ENCODE measurements at regions not wholly inside any gene's neighbourhood (a gene's known extent, or its start where the extent isn't known, plus 50 kb on each side); places are given as distances from the start of the nearest gene placed in this dataset.

- H3K27ac ChIP-seq (ENCODE audit: low read depth, low read length, poor library complexity, severe bottlenecking) = no peak overlapping the region
- H3K79me2 ChIP-seq (ENCODE audit: insufficient read depth, low read depth, low read length) = no peaks in the 10 kb centered on the region
- H2AFZ ChIP-seq (ENCODE audit: low read length) = no peak overlapping the region
- no peaks in the 10 kb centered on the region for H4K20me1 ChIP-seq (ENCODE audit: insufficient read depth, low read length)
- no peak overlapping the region for H3K4me3 ChIP-seq (ENCODE audit: low read depth, low read length, poor library complexity, severe bottlenecking)
- intact Hi-C loops (cut with micrococcal nuclease; ENCODE audit: unreplicated experiment) = no loop called here
- BruUV-seq (replicated peaks) = no TSS peak
- ChIA-PET CTCF (ENCODE audit: unreplicated experiment) (no interaction called here), POLR2A (no interaction called here)
- no peaks in the 10 kb centered on the region for H3K9me2 ChIP-seq (ENCODE audit: insufficient read depth, low read length)
- peaks cover 20% of the 10 kb centered on the region; the same call in 1 of the 2 replicates for H3K9me3 ChIP-seq (ENCODE audit: low read length)
- no peak overlapping the region for H3K4me2 ChIP-seq (ENCODE audit: low read length)
- no peaks in the 10 kb centered on the region for H3K4me1 ChIP-seq (ENCODE audit: insufficient read depth, low read length, poor library complexity, severe bottlenecking)
- DNase-seq (ENCODE audit: low spot score) = no peak
- TF ChIP-seq, protein P1, sequence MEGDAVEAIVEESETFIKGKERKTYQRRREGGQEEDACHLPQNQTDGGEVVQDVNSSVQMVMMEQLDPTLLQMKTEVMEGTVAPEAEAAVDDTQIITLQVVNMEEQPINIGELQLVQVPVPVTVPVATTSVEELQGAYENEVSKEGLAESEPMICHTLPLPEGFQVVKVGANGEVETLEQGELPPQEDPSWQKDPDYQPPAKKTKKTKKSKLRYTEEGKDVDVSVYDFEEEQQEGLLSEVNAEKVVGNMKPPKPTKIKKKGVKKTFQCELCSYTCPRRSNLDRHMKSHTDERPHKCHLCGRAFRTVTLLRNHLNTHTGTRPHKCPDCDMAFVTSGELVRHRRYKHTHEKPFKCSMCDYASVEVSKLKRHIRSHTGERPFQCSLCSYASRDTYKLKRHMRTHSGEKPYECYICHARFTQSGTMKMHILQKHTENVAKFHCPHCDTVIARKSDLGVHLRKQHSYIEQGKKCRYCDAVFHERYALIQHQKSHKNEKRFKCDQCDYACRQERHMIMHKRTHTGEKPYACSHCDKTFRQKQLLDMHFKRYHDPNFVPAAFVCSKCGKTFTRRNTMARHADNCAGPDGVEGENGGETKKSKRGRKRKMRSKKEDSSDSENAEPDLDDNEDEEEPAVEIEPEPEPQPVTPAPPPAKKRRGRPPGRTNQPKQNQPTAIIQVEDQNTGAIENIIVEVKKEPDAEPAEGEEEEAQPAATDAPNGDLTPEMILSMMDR (conservative IDR thresholded peaks at IDR 0.05; ENCODE audit: low read length) = no peak
- TF ChIP-seq EZH2phosphoT487 (IDR thresholded peaks at IDR 0.05; ENCODE audit: borderline replicate concordance, low read depth, low read length) = no peak
- no peaks in the 10 kb centered on the region for H3K36me3 ChIP-seq (ENCODE audit: insufficient read depth, low read length)
Measured at GRCh38 chr7:57274535-57275283, 142.5 kb upstream of the ZNF479 start.

DNA sequence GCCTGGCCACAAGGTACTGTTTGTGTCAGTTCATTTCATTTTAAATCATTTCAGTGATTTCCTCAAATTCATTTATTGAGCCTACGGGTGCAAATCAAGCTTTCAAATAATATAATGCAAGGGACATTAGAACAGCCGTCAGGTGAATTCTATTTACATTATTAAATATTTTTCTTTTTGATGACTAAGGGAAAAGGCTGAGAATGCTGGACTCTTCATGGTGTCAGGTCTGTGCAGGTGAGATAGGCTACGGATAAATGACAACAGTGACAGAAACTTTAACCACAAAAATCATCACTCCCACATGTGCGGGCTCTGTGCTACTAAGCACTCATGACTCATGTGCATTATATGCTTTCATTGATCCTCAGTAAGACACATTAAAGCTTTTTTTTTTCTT, 149.2 kb upstream of the ZNF716 start:
- Histone ChIP-seq H3K9me3 (ENCODE audit: low read length) (0 out of 2 replicates have a peak, but pooled peaks cover 3% of the 10 kb centered on the region), H3K4me3 (ENCODE audit: low read depth, low read length, poor library complexity, severe bottlenecking) (no peak overlapping the region), H3K36me3 (ENCODE audit: insufficient read depth, low read length) (no peaks in the 10 kb centered on the region), H4K20me1 (ENCODE audit: insufficient read depth, low read length) (no peaks in the 10 kb centered on the region), H3K9me2 (ENCODE audit: insufficient read depth, low read length) (no peaks in the 10 kb centered on the region), H3K27ac (ENCODE audit: low read depth, low read length, poor library complexity, severe bottlenecking) (no peak overlapping the region), H3K4me1 (ENCODE audit: insufficient read depth, low read length, poor library complexity, severe bottlenecking) (no peaks in the 10 kb centered on the region), H3K4me2 (ENCODE audit: low read length) (no peak overlapping the region), H2AFZ (ENCODE audit: low read length) (no peak overlapping the region), H3K79me2 (ENCODE audit: insufficient read depth, low read depth, low read length) (no peaks in the 10 kb centered on the region)
- BruUV-seq (replicated peaks) = no TSS peak
- POLR2A ChIA-PET = no interaction called here
- no peak for TF ChIP-seq EZH2phosphoT487 (IDR thresholded peaks at IDR 0.05; ENCODE audit: borderline replicate concordance, low read depth, low read length)
- TF ChIP-seq, protein P1 (conservative IDR thresholded peaks at IDR 0.05; ENCODE audit: low read length) = no peak
- no peak for DNase-seq (ENCODE audit: low spot score)
- CTCF ChIA-PET (ENCODE audit: unreplicated experiment) = no interaction called here
- intact Hi-C loops (cut with micrococcal nuclease; ENCODE audit: unreplicated experiment) = no loop called here

DNA sequence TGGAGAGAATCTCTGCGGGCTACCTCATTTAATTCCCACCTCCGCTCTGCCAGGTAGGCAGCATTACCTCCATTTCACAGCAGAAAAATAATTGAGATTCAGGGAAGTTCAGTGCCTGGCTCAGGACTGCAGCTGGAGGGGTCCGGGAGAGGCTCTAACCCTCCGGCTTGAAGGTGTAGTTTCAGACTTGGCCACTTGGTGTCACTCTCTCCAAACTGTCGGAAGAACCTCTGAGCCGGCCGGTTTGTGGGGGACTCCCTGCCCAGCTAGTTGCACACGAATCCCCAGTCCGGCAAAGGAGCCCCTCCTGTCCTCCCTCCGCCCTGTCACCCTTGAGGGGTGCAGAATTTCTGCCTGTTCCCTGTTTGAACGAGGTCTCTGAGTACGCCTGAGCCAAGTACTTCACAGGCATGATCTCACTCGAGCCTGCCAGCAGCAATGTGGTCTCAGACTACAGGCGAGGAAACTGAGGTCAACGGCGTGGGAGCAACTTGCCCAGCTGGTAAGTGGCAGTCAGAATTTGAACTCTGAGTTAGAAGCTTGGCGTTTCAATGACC, 144.7 kb upstream of the ZNF716 start:
- no TSS peak for BruUV-seq (replicated peaks)
- CTCF ChIA-PET (ENCODE audit: unreplicated experiment) = no interaction called here
- H3K9me2 ChIP-seq (ENCODE audit: insufficient read depth, low read length) = no peaks in the 10 kb centered on the region

More for the DNA sequence above, 144.7 kb upstream of the ZNF716 start:
- intact Hi-C loops (cut with micrococcal nuclease; ENCODE audit: unreplicated experiment) = no loop called here
- Histone ChIP-seq H3K4me2 (ENCODE audit: low read length) (no peak overlapping the region), H4K20me1 (ENCODE audit: insufficient read depth, low read length) (no peaks in the 10 kb centered on the region), H2AFZ (ENCODE audit: low read length) (no peak overlapping the region), H3K4me1 (ENCODE audit: insufficient read depth, low read length, poor library complexity, severe bottlenecking) (no peaks in the 10 kb centered on the region), H3K27ac (ENCODE audit: low read depth, low read length, poor library complexity, severe bottlenecking) (no peak overlapping the region), H3K4me3 (ENCODE audit: low read depth, low read length, poor library complexity, severe bottlenecking) (no peak overlapping the region), H3K79me2 (ENCODE audit: insufficient read depth, low read depth, low read length) (no peaks in the 10 kb centered on the region), H3K9me3 (ENCODE audit: low read length) (no peaks in the 10 kb centered on the region), H3K36me3 (ENCODE audit: insufficient read depth, low read length) (no peaks in the 10 kb centered on the region)
- peak; percentile 1 for DNase-seq (ENCODE audit: low spot score)
- POLR2A ChIA-PET = no interaction called here
- no peak for TF ChIP-seq EZH2phosphoT487 (IDR thresholded peaks at IDR 0.05; ENCODE audit: borderline replicate concordance, low read depth, low read length)
- TF ChIP-seq, protein P1 (conservative IDR thresholded peaks at IDR 0.05; ENCODE audit: low read length) = peak; percentile 71

All from OCI-LY7 (cell line).